B cell (primary cell): ENCODE measurements at regions not wholly inside any gene's neighbourhood (a gene's known extent, or its start where the extent isn't known, plus 50 kb on each side); places are given as distances from the start of the nearest gene placed in this dataset.

Experiments used
- ATAC-seq: fragments of 200-7000 bp; cut with Tn5 transposase; one replicate; pipeline ENCODE4 v1.10.0; 2021; ENCODE audit warnings: low read depth, mild to moderate bottlenecking, moderate number of reproducible peaks, moderate library complexity
- CTCF ChIA-PET: fragments of 350-600 bp; sonication (Branson Sonifier 250); formaldehyde crosslinking; loops from one replicate; lab custom pipeline; 2021; ENCODE audit warnings: antibody characterized with exemption, inconsistent platforms; lab: Charles Lee
- POLR2A ChIA-PET: fragments of 350-600 bp; sonication (Branson Sonifier 250); formaldehyde crosslinking; loops from one replicate; lab custom pipeline; 2021; ENCODE audit warnings: antibody characterized with exemption; lab: Charles Lee
- DNase-seq: peaks from one replicate; pipeline ENCODE4 v3.0.0; 2013
- H2AFZ ChIP-seq: 2 replicates; pipeline ENCODE4 v1.6.1; 2012; ENCODE audit warnings: mild to moderate bottlenecking, low read depth, low read length; ENCODE audit not compliant: insufficient read depth, poor library complexity, severe bottlenecking
- H3K27ac ChIP-seq, 2 donors: 1 replicate in 1 of 2; 2 replicates in 1 of 2; pipeline ENCODE4 v1.5.1; 2012 to 2013; ENCODE audit warnings: low read length in 2 of 2, mild to moderate bottlenecking in 2 of 2, moderate library complexity in 1 of 2
- H3K27me3 ChIP-seq, 4 experiments: fragments of 200-600 bp in 1 of 4; sonication (generic) in 1 of 4; replicated peaks in 1 of 4; 1 replicate in 2 of 4; 2 replicates in 2 of 4; pipeline versions ENCODE4 v1.6.1 to v1.7.0; 2013 to 2016; ENCODE audit warnings: low read length in 3 of 4, mild to moderate bottlenecking in 2 of 4, mixed read lengths in 1 of 4, moderate library complexity in 1 of 4; ENCODE audit not compliant: insufficient read depth in 4 of 4, control insufficient read depth in 3 of 4; ENCODE audit errors: control extremely low read depth in 1 of 4
- H3K36me3 ChIP-seq, 2 experiments: replicated peaks in 1 of 2; 1 replicate in 1 of 2; 2 replicates in 1 of 2; pipeline versions ENCODE4 v1.6.1 to v1.7.1; 2013; ENCODE audit warnings: low read length in 1 of 2; ENCODE audit not compliant: insufficient read depth in 2 of 2, control insufficient read depth in 1 of 2; ENCODE audit errors: control extremely low read depth in 1 of 2, extremely low read depth in 1 of 2
- H3K4me1 ChIP-seq, 2 donors: fragments of 200-600 bp in 1 of 2; sonication (generic) in 1 of 2; 1 replicate in 1 of 2; 2 replicates in 1 of 2; pipeline versions ENCODE4 v1.5.1 to v1.6.1; 2013 to 2017; ENCODE audit warnings: low read length in 2 of 2; ENCODE audit not compliant: control insufficient read depth in 2 of 2, insufficient read depth in 2 of 2
- H3K4me2 ChIP-seq: replicated peaks from 2 replicates; pipeline ENCODE3; 2012; ENCODE audit warnings: mild to moderate bottlenecking, low read depth, low read length; ENCODE audit not compliant: poor library complexity, severe bottlenecking
- H3K4me3 ChIP-seq, 5 experiments: fragments of 200-600 bp in 1 of 5; sonication (generic) in 1 of 5; 1 replicate in 3 of 5; 2 replicates in 2 of 5; pipeline versions ENCODE4 v1.5.1 to v1.7.0; 2011 to 2016; ENCODE audit warnings: low read length in 4 of 5, mild to moderate bottlenecking in 4 of 5, low read depth in 2 of 5, control low read depth in 1 of 5, moderate library complexity in 1 of 5; ENCODE audit not compliant: insufficient read depth in 1 of 5; ENCODE audit errors: control extremely low read depth in 1 of 5, extremely low read depth in 1 of 5
- H3K79me2 ChIP-seq: fragments of 200-600 bp; sonication (generic); one replicate; pipeline ENCODE4 v1.6.0; 2016; ENCODE audit warnings: low read length; ENCODE audit not compliant: control insufficient read depth, insufficient read depth
- H3K9ac ChIP-seq: fragments of 200-600 bp; sonication (generic); 2 replicates; pipeline ENCODE4 v1.6.1; 2017; ENCODE audit warnings: mild to moderate bottlenecking, low read length, moderate library complexity
- H3K9me3 ChIP-seq, 3 donors: one replicate each; pipeline versions ENCODE4 v1.6.1 to v1.7.1; 2013; ENCODE audit warnings: low read length in 2 of 3; ENCODE audit not compliant: control insufficient read depth in 2 of 3, insufficient read depth in 1 of 3; ENCODE audit errors: control extremely low read depth in 1 of 3
- H4K20me1 ChIP-seq: 2 replicates; pipeline ENCODE4 v1.6.0; 2012; ENCODE audit warnings: mild to moderate bottlenecking, low read length; ENCODE audit not compliant: insufficient read depth, control insufficient read depth, poor library complexity, severe bottlenecking
- H3K27ac Mint-ChIP-seq: one replicate; pipeline ENCODE4 v1.8.0; 2021; ENCODE audit warnings: mixed read lengths
- H3K27me3 Mint-ChIP-seq: one replicate; pipeline ENCODE4 v1.8.0; 2021; ENCODE audit warnings: mixed read lengths
- H3K4me1 Mint-ChIP-seq: one replicate; pipeline ENCODE4 v1.8.0; 2021; ENCODE audit warnings: mixed read lengths
- H3K4me3 Mint-ChIP-seq: one replicate; pipeline ENCODE4 v1.8.0; 2021; ENCODE audit warnings: mixed read lengths
- H3K9me3 Mint-ChIP-seq: one replicate; pipeline ENCODE4 v1.8.0; 2022; ENCODE audit warnings: mixed read lengths; ENCODE audit not compliant: insufficient read depth
- EZH2 ChIP-seq: IDR thresholded peaks from 2 replicates; pipeline ENCODE4 v1.6.1; 2012; ENCODE audit warnings: borderline replicate concordance, low read depth, mild to moderate bottlenecking, moderate library complexity, low read length; ENCODE audit not compliant: insufficient read depth, poor library complexity, severe bottlenecking
- WGBS: methylation state at CpG from one replicate; pipeline ENCODE4 v1.1.5; 2013; ENCODE audit warnings: missing lambda C conversion rate; ENCODE audit not compliant: insufficient coverage; 5-methylcytosine and 5-hydroxymethylcytosine counted together
- intact Hi-C: fragments of 100-400 bp; cut with micrococcal nuclease; formaldehyde crosslinking; loops from one replicate; pipeline ENCODE4 v1.10.0; 2022
- TF ChIP-seq, protein P1 (sequence below): fragments of 200-600 bp; IDR thresholded peaks from one replicate; pipeline ENCODE4 v1.8.0; 2022; ENCODE audit warnings: antibody characterized with exemption, mild to moderate bottlenecking

DNA sequence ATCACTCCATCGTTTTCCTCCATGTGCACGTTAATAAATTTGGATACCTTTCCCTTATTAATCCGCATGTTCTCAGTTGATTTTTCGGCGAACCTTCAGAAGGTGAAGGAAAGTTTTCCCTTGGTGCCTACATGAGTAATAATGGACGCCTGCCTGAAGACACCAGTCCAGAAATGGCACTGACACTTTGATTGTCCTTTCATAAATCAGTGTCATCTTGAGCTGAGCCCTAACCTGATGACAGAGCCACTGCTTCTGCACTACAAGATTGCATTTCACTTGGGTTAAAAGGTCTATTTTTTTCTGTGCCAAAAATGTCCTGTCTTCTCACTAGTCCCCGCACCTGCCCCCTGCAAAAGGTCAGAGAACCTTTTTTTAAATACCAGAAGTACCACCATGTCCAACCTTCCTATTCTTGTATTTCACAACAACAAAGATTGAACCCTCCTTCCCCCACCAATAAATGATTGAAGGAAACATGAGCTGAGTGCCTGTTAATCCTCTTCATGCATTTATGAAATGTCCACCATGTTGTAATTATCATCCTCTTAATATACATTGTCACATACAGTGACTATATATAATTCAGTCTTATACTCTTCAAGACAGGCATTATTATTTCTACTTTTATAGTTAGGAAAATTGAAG, 219.9 kb upstream of the UBASH3B start:
- Histone ChIP-seq H3K27ac (no peak overlapping the region), H3K9ac (no peak overlapping the region), H3K9me3 (peaks cover 0 to 3% (median 0%) of the 10 kb centered on the region in 3 donors), H3K27me3 (peaks cover 0 to 11% (median 5%) of the 10 kb centered on the region in 4 experiments), H3K4me1 (no peaks in the 10 kb centered on the region), H3K36me3 (no peaks in the 10 kb centered on the region), H3K79me2 (no peaks in the 10 kb centered on the region), H3K4me2 (no peak overlapping the region), H2AFZ (no peak overlapping the region), H4K20me1 (no peaks in the 10 kb centered on the region), H3K4me3 (no peak overlapping the region)
- intact Hi-C loops, result no loop called here
- ChIA-PET POLR2A (no interaction called here), CTCF (no interaction called here)
- Mint-ChIP-seq H3K4me1 (no peaks in the 10 kb centered on the region), H3K27me3 (peaks cover 9% of the 10 kb centered on the region), H3K27ac (no peak overlapping the region), H3K9me3 (no peaks in the 10 kb centered on the region), H3K4me3 (no peak overlapping the region)
- WGBS, result 96% methylated on average over 5 of the region's 7 CpGs
- ATAC-seq, result no peak
- DNase-seq, result no peak
- TF ChIP-seq, protein P1, sequence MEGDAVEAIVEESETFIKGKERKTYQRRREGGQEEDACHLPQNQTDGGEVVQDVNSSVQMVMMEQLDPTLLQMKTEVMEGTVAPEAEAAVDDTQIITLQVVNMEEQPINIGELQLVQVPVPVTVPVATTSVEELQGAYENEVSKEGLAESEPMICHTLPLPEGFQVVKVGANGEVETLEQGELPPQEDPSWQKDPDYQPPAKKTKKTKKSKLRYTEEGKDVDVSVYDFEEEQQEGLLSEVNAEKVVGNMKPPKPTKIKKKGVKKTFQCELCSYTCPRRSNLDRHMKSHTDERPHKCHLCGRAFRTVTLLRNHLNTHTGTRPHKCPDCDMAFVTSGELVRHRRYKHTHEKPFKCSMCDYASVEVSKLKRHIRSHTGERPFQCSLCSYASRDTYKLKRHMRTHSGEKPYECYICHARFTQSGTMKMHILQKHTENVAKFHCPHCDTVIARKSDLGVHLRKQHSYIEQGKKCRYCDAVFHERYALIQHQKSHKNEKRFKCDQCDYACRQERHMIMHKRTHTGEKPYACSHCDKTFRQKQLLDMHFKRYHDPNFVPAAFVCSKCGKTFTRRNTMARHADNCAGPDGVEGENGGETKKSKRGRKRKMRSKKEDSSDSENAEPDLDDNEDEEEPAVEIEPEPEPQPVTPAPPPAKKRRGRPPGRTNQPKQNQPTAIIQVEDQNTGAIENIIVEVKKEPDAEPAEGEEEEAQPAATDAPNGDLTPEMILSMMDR, result no peak
- no peak for TF ChIP-seq EZH2

DNA sequence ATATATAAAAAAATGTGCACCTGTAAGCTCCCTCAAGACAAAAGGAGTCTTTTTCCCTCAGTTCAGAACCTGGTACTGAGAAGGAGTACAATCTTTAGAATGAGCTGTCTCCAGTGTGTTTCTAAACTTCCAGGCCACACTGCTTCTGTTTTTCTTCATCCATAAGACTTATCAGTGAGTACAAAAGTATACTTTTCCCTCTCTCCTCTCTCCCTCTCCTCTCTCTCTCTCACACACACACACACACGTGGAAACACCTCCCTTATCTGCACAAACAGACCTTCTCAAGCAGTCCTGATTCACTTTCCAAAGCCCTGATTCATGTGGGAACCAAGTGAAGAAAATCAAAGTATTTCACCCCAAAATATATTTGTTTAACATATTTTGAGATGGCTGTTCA, 220.7 kb upstream of the UBASH3B start:
- DNase-seq, result no peak
- H2AFZ ChIP-seq, result no peak overlapping the region
- H3K4me2 ChIP-seq, result no peak overlapping the region
- no peak for ATAC-seq
- no peaks in the 10 kb centered on the region for H3K79me2 ChIP-seq
- no peaks in the 10 kb centered on the region for H3K36me3 ChIP-seq
- ChIA-PET POLR2A (no interaction called here), CTCF (no interaction called here)
- H3K27ac ChIP-seq, result no peak overlapping the region
- H3K27me3 ChIP-seq, result peaks cover 0 to 4% (median 1%) of the 10 kb centered on the region in 4 experiments
- no peaks in the 10 kb centered on the region for H3K4me1 Mint-ChIP-seq
- no peak overlapping the region for H3K27ac Mint-ChIP-seq
- H3K4me3 Mint-ChIP-seq, result no peak overlapping the region
- H3K4me3 ChIP-seq, result no peak overlapping the region
- H3K9me3 Mint-ChIP-seq, result no peaks in the 10 kb centered on the region
- H3K4me1 ChIP-seq, result no peaks in the 10 kb centered on the region
- intact Hi-C loops, result no loop called here
- peaks cover 3% of the 10 kb centered on the region for H3K27me3 Mint-ChIP-seq
- H3K9me3 ChIP-seq, result peaks cover 0 to 3% (median 0%) of the 10 kb centered on the region in 3 donors
- 8% methylated on average over 1 of the region's 1 CpG for WGBS
- H3K9ac ChIP-seq, result no peak overlapping the region
- no peak for TF ChIP-seq EZH2
- TF ChIP-seq, protein P1, result no peak
- H4K20me1 ChIP-seq, result no peaks in the 10 kb centered on the region
